ENCODE measurements at regions not wholly inside any gene's neighbourhood (a gene's known extent, or its start where the extent isn't known, plus 50 kb on each side); places are given as distances from the start of the nearest gene placed in this dataset.
A peak's percentile ranks its signal among the peaks of the same experiment; 100 is the strongest.

- H3K4me1 Mint-ChIP-seq, result peaks cover 20 to 22% of the 10 kb centered on the region in 2 experiments
- no peak overlapping the region for H4K8ac ChIP-seq (replicated peaks; ENCODE audit: insufficient read length, low read depth, low read length)
- peak overlapping the region; percentile 45 for H3K9ac ChIP-seq (ENCODE audit: extremely low read depth, insufficient read length, low read length)
- no peak overlapping the region for H3T11ph ChIP-seq (ENCODE audit: low read length)
- H3K23ac ChIP-seq (ENCODE audit: insufficient read length, low read depth, low read length), result no peak overlapping the region
- H3K18ac ChIP-seq (ENCODE audit: insufficient read length, low read depth, low read length), result peak overlapping the region; percentile 13
- H3K79me1 ChIP-seq (ENCODE audit: insufficient read depth, low read depth, low read length, poor library complexity, severe bottlenecking), result no peaks in the 10 kb centered on the region
- H3K27me3 ChIP-seq (ENCODE audit: insufficient read depth, low read length), result no peaks in the 10 kb centered on the region; the same call in 1 of the 2 replicates
- no peaks in the 10 kb centered on the region for H3K9me3 ChIP-seq (ENCODE audit: control insufficient read depth, low read depth, low read length)
- no peak overlapping the region for H3K27ac ChIP-seq (ENCODE audit: insufficient read length, low read depth, low read length)
- WGBS (ENCODE audit: extremely low coverage, insufficient read length, low lambda C conversion rate), result no CpG with 5 or more reads among the region's 93 CpGs
- peak; percentile 85 for DNase-seq
- peaks cover 8% of the 10 kb centered on the region for H3K23me2 ChIP-seq (ENCODE audit: insufficient read length, low read depth, low read length, poor library complexity, severe bottlenecking)
- no peak overlapping the region for H4K5ac ChIP-seq (ENCODE audit: insufficient read length, low read depth, low read length)
- no peak overlapping the region for H2BK15ac ChIP-seq (ENCODE audit: low read depth, low read length)
- no peak overlapping the region for H3K4ac ChIP-seq (ENCODE audit: low read depth, low read length)
- no peaks in the 10 kb centered on the region for H4K20me1 ChIP-seq (ENCODE audit: control insufficient read depth, insufficient read depth, insufficient read length)
- H2BK120ac ChIP-seq (ENCODE audit: low read depth, low read length, poor library complexity, severe bottlenecking), result no peak overlapping the region
- H2AK5ac ChIP-seq (ENCODE audit: insufficient read length, low read length), result no peak overlapping the region
- no peak overlapping the region for H4K91ac ChIP-seq (ENCODE audit: insufficient read length, low read depth, low read length)
- H3K14ac ChIP-seq (ENCODE audit: insufficient read depth, low read length), result peak overlapping the region; percentile 70
- H3K9me3 Mint-ChIP-seq, result no peaks in the 10 kb centered on the region
- peak overlapping the region; percentile 88 to 95 for H3K4me3 Mint-ChIP-seq
- no peak overlapping the region for H2BK12ac ChIP-seq (ENCODE audit: insufficient read length, low read depth, low read length)
- H3K4me1 ChIP-seq (ENCODE audit: insufficient read depth, low read length), result no peaks in the 10 kb centered on the region
- H3K79me2 ChIP-seq (ENCODE audit: insufficient read depth, low read length), result no peaks in the 10 kb centered on the region
- no peak overlapping the region for H2BK5ac ChIP-seq (ENCODE audit: insufficient read length, low read length)
- no peaks in the 10 kb centered on the region for H3K36me3 Mint-ChIP-seq (ENCODE audit: insufficient read depth in 1 of 3, low read depth in 3 of 3)
- peak overlapping the region in 2 of 3 experiments; percentile 80 to 87; a peak in 3 of 7 replicates for H3K27ac Mint-ChIP-seq
- peak overlapping the region; percentile 65 for H3K4me2 ChIP-seq (ENCODE audit: insufficient read depth, insufficient read length, low read length)
- H3K27me3 Mint-ChIP-seq (ENCODE audit: low read depth), result peaks cover 51% of the 10 kb centered on the region
- no peak overlapping the region for H2BK20ac ChIP-seq (ENCODE audit: low read depth, low read length, poor library complexity, severe bottlenecking)
- no peak overlapping the region for H3K56ac ChIP-seq (ENCODE audit: insufficient read length, low read depth, low read length)
- TF ChIP-seq CTCF (conservative IDR thresholded peaks at IDR 0.05), result 0 out of 3 replicates have a peak, but pooled peaks have one; percentile 17
- no peak overlapping the region for H2AFZ ChIP-seq (ENCODE audit: low read length)
These were observed 108.9 kb downstream of the ENGASE start for GRCh38 chr17:79183293-79184158.

Data from H9 (cell line).